ENCODE measurements at regions not wholly inside any gene's neighbourhood (a gene's known extent, or its start where the extent isn't known, plus 50 kb on each side); places are given as distances from the start of the nearest gene placed in this dataset.

DNA sequence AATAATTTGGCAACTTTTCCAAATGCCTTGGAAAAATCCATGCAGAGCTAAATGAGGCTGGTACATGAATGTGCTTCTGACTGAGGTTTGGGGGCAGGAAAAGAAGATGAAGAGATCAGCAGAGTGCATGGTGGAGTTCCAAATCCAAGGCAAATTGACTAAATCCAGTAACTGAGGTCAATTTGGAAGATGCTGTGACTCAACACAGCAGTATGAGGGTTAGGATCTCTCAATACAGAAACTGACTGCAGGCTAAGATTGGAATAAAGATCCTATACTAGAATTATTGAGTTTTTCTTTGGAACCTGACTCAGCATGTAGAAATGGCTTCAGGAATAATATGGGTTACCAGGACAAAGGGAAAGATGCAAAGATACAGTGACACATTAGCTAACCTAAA is 99.3 kb upstream of the FAT3 start:
- Histone ChIP-seq H3K9ac (ENCODE audit: low read length in 5 of 5) (no peak overlapping the region), H3K4me1 (ENCODE audit: control insufficient read depth in 5 of 5, insufficient read depth in 5 of 5, low read length in 5 of 5) (no peaks in the 10 kb centered on the region), H3K27me3 (ENCODE audit: control insufficient read depth in 5 of 5, insufficient read depth in 4 of 5, low read length in 5 of 5) (no peaks in the 10 kb centered on the region), H3K27ac (ENCODE audit: low read depth, low read length) (no peak overlapping the region), H3K36me3 (ENCODE audit: control insufficient read depth in 5 of 5, insufficient read depth in 5 of 5, low read length in 5 of 5) (no peaks in the 10 kb centered on the region), H3K4me3 (ENCODE audit: low read depth in 1 of 5, low read length in 5 of 5) (no peak overlapping the region), H3K9me3 (ENCODE audit: control insufficient read depth in 5 of 5, low read length in 5 of 5) (peaks cover 0 to 7% (median 2%) of the 10 kb centered on the region in 5 donors)

DNA sequence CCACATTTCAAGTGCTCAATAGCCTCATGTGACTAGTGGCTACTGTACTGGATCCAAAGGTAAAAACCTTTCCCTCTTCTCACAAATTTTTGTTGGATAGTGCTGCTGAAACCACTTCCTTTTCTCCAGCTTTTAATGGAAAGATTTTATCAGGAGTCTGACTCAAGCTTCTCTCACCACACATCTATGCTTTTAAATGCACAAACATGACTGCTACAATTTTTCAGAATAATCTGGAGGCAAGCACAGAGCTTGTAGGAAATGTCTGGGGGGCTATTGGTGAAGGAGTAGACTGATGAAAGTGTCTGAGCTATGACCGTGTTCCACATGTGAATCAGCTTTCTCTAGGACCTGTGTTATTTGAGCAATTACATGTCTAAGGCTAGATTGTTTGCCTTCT is 101.1 kb upstream of the FAT3 start:
- Histone ChIP-seq H3K4me3 (ENCODE audit: low read depth in 1 of 5, low read length in 5 of 5) (no peak overlapping the region), H3K4me1 (ENCODE audit: control insufficient read depth in 5 of 5, insufficient read depth in 5 of 5, low read length in 5 of 5) (no peaks in the 10 kb centered on the region), H3K27me3 (ENCODE audit: control insufficient read depth in 5 of 5, insufficient read depth in 4 of 5, low read length in 5 of 5) (no peaks in the 10 kb centered on the region), H3K9me3 (ENCODE audit: control insufficient read depth in 5 of 5, low read length in 5 of 5) (peaks cover 0 to 16% (median 5%) of the 10 kb centered on the region in 5 donors), H3K9ac (ENCODE audit: low read length in 5 of 5) (no peak overlapping the region), H3K27ac (ENCODE audit: low read depth, low read length) (no peak overlapping the region), H3K36me3 (ENCODE audit: control insufficient read depth in 5 of 5, insufficient read depth in 5 of 5, low read length in 5 of 5) (no peaks in the 10 kb centered on the region)

DNA sequence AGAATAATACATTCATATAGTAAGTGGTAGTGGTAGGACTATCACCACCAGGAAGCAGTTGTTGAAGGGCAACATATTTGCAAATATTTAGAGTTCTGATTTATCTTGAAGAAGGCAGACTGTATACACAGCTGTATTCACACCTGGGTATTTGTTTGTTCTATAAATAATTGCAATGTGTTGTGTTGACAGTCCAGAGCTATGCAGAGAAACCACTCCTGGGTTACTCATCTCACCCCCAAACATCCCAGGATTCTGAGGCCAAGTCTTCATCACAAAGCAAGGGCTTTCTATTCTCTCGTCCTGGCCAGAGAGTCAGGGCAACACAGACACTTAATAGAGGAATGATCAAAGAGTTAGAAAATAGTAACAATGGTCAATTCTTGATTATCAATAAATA is 102.1 kb upstream of the FAT3 start:
- no peaks in the 10 kb centered on the region for H3K27me3 ChIP-seq (ENCODE audit: control insufficient read depth in 5 of 5, insufficient read depth in 4 of 5, low read length in 5 of 5)
- H3K27ac ChIP-seq (ENCODE audit: low read depth, low read length), result no peak overlapping the region
- H3K9me3 ChIP-seq (ENCODE audit: control insufficient read depth in 5 of 5, low read length in 5 of 5), result peaks cover 0 to 16% (median 5%) of the 10 kb centered on the region in 5 donors
- no peaks in the 10 kb centered on the region for H3K36me3 ChIP-seq (ENCODE audit: control insufficient read depth in 5 of 5, insufficient read depth in 5 of 5, low read length in 5 of 5)
- no peaks in the 10 kb centered on the region for H3K4me1 ChIP-seq (ENCODE audit: control insufficient read depth in 5 of 5, insufficient read depth in 5 of 5, low read length in 5 of 5)
- H3K4me3 ChIP-seq (ENCODE audit: low read depth in 1 of 5, low read length in 5 of 5), result no peak overlapping the region
- H3K9ac ChIP-seq (ENCODE audit: low read length in 5 of 5), result no peak overlapping the region

DNA sequence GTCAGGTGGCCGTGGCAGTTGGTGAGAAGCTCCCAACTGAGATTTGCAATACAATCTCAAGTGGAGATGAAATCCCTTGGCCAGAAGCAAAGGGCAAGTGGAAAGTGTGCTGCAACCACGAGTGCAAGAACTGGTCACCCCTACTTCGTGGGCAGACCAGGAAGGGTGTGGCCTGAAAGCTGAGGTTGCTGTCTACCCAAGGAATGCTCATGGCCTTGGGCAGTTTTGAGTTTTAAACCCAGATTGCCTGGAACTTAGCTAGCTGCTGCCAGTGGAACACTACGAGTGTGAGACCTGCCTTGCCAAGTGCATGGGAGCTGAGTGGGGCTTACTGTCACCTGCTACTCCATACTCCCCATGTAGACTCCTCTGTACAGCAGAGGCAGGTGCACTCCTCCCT is 113.3 kb upstream of the FAT3 start:
- Histone ChIP-seq H3K9ac (ENCODE audit: low read length in 5 of 5) (no peak overlapping the region), H3K4me1 (ENCODE audit: control insufficient read depth in 5 of 5, insufficient read depth in 5 of 5, low read length in 5 of 5) (no peaks in the 10 kb centered on the region)

DNA sequence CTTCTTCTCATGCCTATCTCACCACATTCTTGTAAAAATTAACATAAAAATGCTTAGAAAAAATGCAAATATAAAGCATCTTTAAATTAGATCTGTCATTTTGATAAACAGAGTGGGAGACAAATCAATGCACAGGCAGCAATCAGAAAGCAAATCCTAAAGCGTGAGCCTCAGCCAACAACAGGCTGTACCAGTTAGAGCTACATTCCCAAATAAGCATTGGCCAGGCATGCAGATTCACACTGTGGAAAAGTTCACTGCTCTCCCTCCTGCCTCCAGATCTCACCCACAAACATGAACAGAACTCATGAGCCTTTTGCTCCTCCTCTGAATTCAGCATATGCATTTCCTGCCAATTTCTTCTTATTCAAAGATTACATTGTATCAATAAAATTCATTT is 115.2 kb upstream of the FAT3 start:
- Histone ChIP-seq H3K9ac (ENCODE audit: low read length in 5 of 5) (no peak overlapping the region), H3K36me3 (ENCODE audit: control insufficient read depth in 5 of 5, insufficient read depth in 5 of 5, low read length in 5 of 5) (no peaks in the 10 kb centered on the region), H3K27me3 (ENCODE audit: control insufficient read depth in 5 of 5, insufficient read depth in 4 of 5, low read length in 5 of 5) (peaks cover 0 to 3% (median 0%) of the 10 kb centered on the region in 5 donors), H3K27ac (ENCODE audit: low read depth, low read length) (no peak overlapping the region), H3K4me3 (ENCODE audit: low read depth in 1 of 5, low read length in 5 of 5) (no peak overlapping the region), H3K4me1 (ENCODE audit: control insufficient read depth in 5 of 5, insufficient read depth in 5 of 5, low read length in 5 of 5) (no peaks in the 10 kb centered on the region), H3K9me3 (ENCODE audit: control insufficient read depth in 5 of 5, low read length in 5 of 5) (peaks cover 4 to 9% (median 6%) of the 10 kb centered on the region in 5 donors)

More for the DNA sequence above, 113.3 kb upstream of the FAT3 start:
- Histone ChIP-seq H3K9me3 (ENCODE audit: control insufficient read depth in 5 of 5, low read length in 5 of 5) (peaks cover 6 to 9% (median 8%) of the 10 kb centered on the region in 5 donors), H3K36me3 (ENCODE audit: control insufficient read depth in 5 of 5, insufficient read depth in 5 of 5, low read length in 5 of 5) (no peaks in the 10 kb centered on the region), H3K27ac (ENCODE audit: low read depth, low read length) (no peak overlapping the region), H3K4me3 (ENCODE audit: low read depth in 1 of 5, low read length in 5 of 5) (no peak overlapping the region), H3K27me3 (ENCODE audit: control insufficient read depth in 5 of 5, insufficient read depth in 4 of 5, low read length in 5 of 5) (peaks cover 0 to 3% (median 0%) of the 10 kb centered on the region in 5 donors)

DNA sequence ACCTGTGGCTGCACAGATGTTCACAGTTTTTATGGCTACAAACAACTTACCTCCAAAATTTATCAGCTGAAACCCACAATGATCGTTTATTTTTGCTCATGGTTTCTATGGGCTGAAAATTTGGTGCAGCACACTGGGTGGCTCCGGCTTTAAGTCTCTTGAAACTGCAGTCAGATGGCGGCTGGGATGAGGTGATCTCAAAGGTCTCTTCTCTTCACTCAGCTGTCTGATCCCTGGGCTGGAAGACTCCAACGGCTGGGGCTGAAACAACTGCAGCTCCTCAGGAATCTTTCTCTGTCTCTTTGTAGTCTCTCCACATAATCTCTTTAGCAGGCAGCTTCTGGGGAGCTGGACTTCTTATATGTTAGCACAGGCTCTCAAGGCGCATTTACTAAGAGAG is 117.3 kb upstream of the FAT3 start:
- Histone ChIP-seq H3K9me3 (ENCODE audit: control insufficient read depth in 5 of 5, low read length in 5 of 5) (peaks cover 0 to 4% (median 0%) of the 10 kb centered on the region in 5 donors), H3K36me3 (ENCODE audit: control insufficient read depth in 5 of 5, insufficient read depth in 5 of 5, low read length in 5 of 5) (no peaks in the 10 kb centered on the region), H3K27ac (ENCODE audit: low read depth, low read length) (no peak overlapping the region), H3K9ac (ENCODE audit: low read length in 5 of 5) (no peak overlapping the region), H3K4me1 (ENCODE audit: control insufficient read depth in 5 of 5, insufficient read depth in 5 of 5, low read length in 5 of 5) (no peaks in the 10 kb centered on the region), H3K4me3 (ENCODE audit: low read depth in 1 of 5, low read length in 5 of 5) (no peak overlapping the region), H3K27me3 (ENCODE audit: control insufficient read depth in 5 of 5, insufficient read depth in 4 of 5, low read length in 5 of 5) (peaks cover 0 to 3% (median 0%) of the 10 kb centered on the region in 5 donors)

DNA sequence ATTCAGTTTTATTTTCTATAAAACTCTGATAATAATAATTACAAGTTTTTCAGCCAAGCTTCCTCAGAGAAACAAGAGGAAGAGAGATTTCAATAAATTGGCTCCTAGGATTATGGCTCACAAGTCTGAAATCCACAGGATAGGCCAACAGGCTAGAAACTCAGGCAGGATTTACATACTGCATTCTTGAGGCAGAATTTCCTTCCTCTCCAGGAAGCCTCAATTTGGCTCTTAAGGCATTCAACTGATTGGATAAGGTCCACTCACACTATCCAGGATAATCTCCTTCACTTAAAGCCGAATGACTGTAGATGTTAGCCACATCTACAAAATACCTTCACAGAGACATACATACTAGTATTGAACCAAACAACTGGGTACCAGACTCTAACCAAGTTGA is 120.3 kb upstream of the FAT3 start:
- H3K36me3 ChIP-seq (ENCODE audit: control insufficient read depth in 5 of 5, insufficient read depth in 5 of 5, low read length in 5 of 5), result no peaks in the 10 kb centered on the region
- H3K9me3 ChIP-seq (ENCODE audit: control insufficient read depth in 5 of 5, low read length in 5 of 5), result no peaks in the 10 kb centered on the region
- no peak overlapping the region for H3K4me3 ChIP-seq (ENCODE audit: low read depth in 1 of 5, low read length in 5 of 5)
- no peak overlapping the region for H3K9ac ChIP-seq (ENCODE audit: low read length in 5 of 5)
- no peaks in the 10 kb centered on the region for H3K4me1 ChIP-seq (ENCODE audit: control insufficient read depth in 5 of 5, insufficient read depth in 5 of 5, low read length in 5 of 5)
- no peaks in the 10 kb centered on the region for H3K27me3 ChIP-seq (ENCODE audit: control insufficient read depth in 5 of 5, insufficient read depth in 4 of 5, low read length in 5 of 5)
- no peak overlapping the region for H3K27ac ChIP-seq (ENCODE audit: low read depth, low read length)

DNA sequence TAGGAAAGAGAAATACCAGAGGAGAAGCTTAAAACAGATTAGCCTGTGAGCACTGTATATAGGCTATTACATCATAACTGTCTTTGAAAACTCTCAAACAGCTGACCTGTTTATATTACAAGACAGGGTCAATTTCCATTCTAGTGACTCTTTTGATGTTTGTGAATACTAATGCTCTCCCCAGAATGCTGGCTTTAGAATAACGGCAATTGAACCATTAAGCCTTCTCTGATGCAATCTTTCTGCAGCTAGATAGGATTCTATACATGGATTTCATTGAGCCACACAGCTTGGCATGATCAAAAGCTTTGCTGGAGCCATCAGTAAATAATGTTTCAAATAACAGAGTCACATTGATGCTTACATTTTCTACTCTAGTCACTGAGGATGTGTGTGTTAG is 122.7 kb upstream of the FAT3 start:
- Histone ChIP-seq H3K4me3 (ENCODE audit: low read depth in 1 of 5, low read length in 5 of 5) (no peak overlapping the region), H3K4me1 (ENCODE audit: control insufficient read depth in 5 of 5, insufficient read depth in 5 of 5, low read length in 5 of 5) (no peaks in the 10 kb centered on the region), H3K27ac (ENCODE audit: low read depth, low read length) (no peak overlapping the region), H3K27me3 (ENCODE audit: control insufficient read depth in 5 of 5, insufficient read depth in 4 of 5, low read length in 5 of 5) (no peaks in the 10 kb centered on the region), H3K9me3 (ENCODE audit: control insufficient read depth in 5 of 5, low read length in 5 of 5) (peaks cover 0 to 3% (median 0%) of the 10 kb centered on the region in 5 donors), H3K9ac (ENCODE audit: low read length in 5 of 5) (no peak overlapping the region), H3K36me3 (ENCODE audit: control insufficient read depth in 5 of 5, insufficient read depth in 5 of 5, low read length in 5 of 5) (no peaks in the 10 kb centered on the region)

DNA sequence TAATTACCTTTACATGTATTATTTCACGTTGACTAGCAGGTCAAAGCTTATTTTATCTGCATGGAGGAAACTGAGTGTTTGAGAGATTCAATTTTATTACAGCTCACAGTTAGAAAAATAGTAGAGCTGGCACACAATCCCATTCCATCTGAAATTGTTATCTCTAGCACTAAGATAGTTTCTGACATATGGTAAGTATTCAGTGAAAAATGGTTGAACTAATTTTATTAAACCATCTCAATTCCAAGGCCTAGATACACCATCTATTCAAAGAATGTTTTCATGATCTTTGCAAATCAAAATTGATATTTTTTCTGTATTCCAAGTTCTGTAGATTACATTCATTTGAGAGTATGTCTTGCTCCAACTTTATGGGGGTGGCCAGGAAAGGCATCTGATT is 125.4 kb upstream of the FAT3 start:
- Histone ChIP-seq H3K9me3 (ENCODE audit: control insufficient read depth in 5 of 5, low read length in 5 of 5) (peaks cover 0 to 7% (median 0%) of the 10 kb centered on the region in 5 donors), H3K27ac (ENCODE audit: low read depth, low read length) (no peak overlapping the region), H3K9ac (ENCODE audit: low read length in 5 of 5) (no peak overlapping the region), H3K27me3 (ENCODE audit: control insufficient read depth in 5 of 5, insufficient read depth in 4 of 5, low read length in 5 of 5) (no peaks in the 10 kb centered on the region), H3K4me3 (ENCODE audit: low read depth in 1 of 5, low read length in 5 of 5) (no peak overlapping the region), H3K4me1 (ENCODE audit: control insufficient read depth in 5 of 5, insufficient read depth in 5 of 5, low read length in 5 of 5) (no peaks in the 10 kb centered on the region), H3K36me3 (ENCODE audit: control insufficient read depth in 5 of 5, insufficient read depth in 5 of 5, low read length in 5 of 5) (no peaks in the 10 kb centered on the region)

DNA sequence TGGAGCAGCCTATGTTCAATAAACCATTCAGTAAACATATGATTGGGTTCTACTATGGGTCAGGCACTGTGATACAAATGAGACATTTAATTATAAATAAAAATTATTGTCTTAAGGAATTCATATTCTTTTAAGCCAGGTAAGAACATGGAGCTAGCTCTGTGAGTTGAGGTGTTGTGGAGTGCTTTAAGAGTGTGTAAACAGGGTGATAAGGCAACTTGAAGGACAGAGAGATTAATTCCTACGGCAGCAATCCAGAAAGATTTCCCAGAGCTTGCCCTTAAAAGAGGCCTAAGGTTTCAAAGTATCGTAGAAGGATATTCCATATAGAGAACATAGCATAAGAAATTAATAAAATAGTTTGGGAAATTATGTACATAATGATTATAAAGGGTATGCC is 126.4 kb upstream of the FAT3 start:
- Histone ChIP-seq H3K4me1 (ENCODE audit: control insufficient read depth in 5 of 5, insufficient read depth in 5 of 5, low read length in 5 of 5) (no peaks in the 10 kb centered on the region), H3K9me3 (ENCODE audit: control insufficient read depth in 5 of 5, low read length in 5 of 5) (peaks cover 0 to 7% (median 0%) of the 10 kb centered on the region in 5 donors)

More for the DNA sequence above, 126.4 kb upstream of the FAT3 start:
- H3K9ac ChIP-seq (ENCODE audit: low read length in 5 of 5), result no peak overlapping the region
- no peaks in the 10 kb centered on the region for H3K27me3 ChIP-seq (ENCODE audit: control insufficient read depth in 5 of 5, insufficient read depth in 4 of 5, low read length in 5 of 5)
- no peak overlapping the region for H3K4me3 ChIP-seq (ENCODE audit: low read depth in 1 of 5, low read length in 5 of 5)
- H3K36me3 ChIP-seq (ENCODE audit: control insufficient read depth in 5 of 5, insufficient read depth in 5 of 5, low read length in 5 of 5), result no peaks in the 10 kb centered on the region
- no peak overlapping the region for H3K27ac ChIP-seq (ENCODE audit: low read depth, low read length)
